ENCODE measurements at regions not wholly inside any gene's neighbourhood (a gene's known extent, or its start where the extent isn't known, plus 50 kb on each side); places are given as distances from the start of the nearest gene placed in this dataset.
"Not testable (repeated sequence)": the region's sequence is repeated elsewhere in the genome, so short reads cannot be mapped to it uniquely, and the experiment has no call there.

- WGBS (ENCODE audit: low lambda C conversion rate, missing lambda C conversion rate) = 93% methylated on average over 14 of the region's 23 CpGs
- not testable (repeated sequence) for H3K27ac ChIP-seq; H3K9me2 ChIP-seq (replicated peaks; ENCODE audit: insufficient read depth); H3K4me2 ChIP-seq; H3K4me3 ChIP-seq; H3K4me1 ChIP-seq (ENCODE audit: insufficient read depth); DNase-seq (ENCODE audit: low spot score); H3K79me2 ChIP-seq; H4K20me1 ChIP-seq (ENCODE audit: insufficient read depth, poor library complexity, severe bottlenecking); H3K27me3 ChIP-seq; H3K9me3 ChIP-seq (ENCODE audit: low read depth); H3K36me3 ChIP-seq (replicated peaks; ENCODE audit: insufficient read depth, low read depth); H2AFZ ChIP-seq
These were observed 102.3 kb downstream of the ZNF267 start for GRCh38 chr16:31975826-31976419.

- not testable (repeated sequence) for H3K79me2 ChIP-seq; H3K4me1 ChIP-seq (ENCODE audit: insufficient read depth); H3K27me3 ChIP-seq; H3K9me2 ChIP-seq (replicated peaks; ENCODE audit: insufficient read depth); H3K36me3 ChIP-seq (replicated peaks; ENCODE audit: insufficient read depth, low read depth); H3K4me2 ChIP-seq; H3K9me3 ChIP-seq (ENCODE audit: low read depth); H3K27ac ChIP-seq; H2AFZ ChIP-seq; H3K4me3 ChIP-seq; H4K20me1 ChIP-seq (ENCODE audit: insufficient read depth, poor library complexity, severe bottlenecking); DNase-seq (ENCODE audit: low spot score)
- WGBS (ENCODE audit: low lambda C conversion rate, missing lambda C conversion rate) = 88% methylated on average over 4 of the region's 8 CpGs
These were observed 104.9 kb downstream of the ZNF267 start for GRCh38 chr16:31978463-31978862.

- not testable (repeated sequence) for H3K4me2 ChIP-seq; H3K4me1 ChIP-seq (ENCODE audit: insufficient read depth); H3K27me3 ChIP-seq; H3K36me3 ChIP-seq (replicated peaks; ENCODE audit: insufficient read depth, low read depth); H3K79me2 ChIP-seq; DNase-seq (ENCODE audit: low spot score); H3K27ac ChIP-seq; H2AFZ ChIP-seq; H3K9me3 ChIP-seq (ENCODE audit: low read depth); H3K4me3 ChIP-seq; H3K9me2 ChIP-seq (replicated peaks; ENCODE audit: insufficient read depth); H4K20me1 ChIP-seq (ENCODE audit: insufficient read depth, poor library complexity, severe bottlenecking)
- over 99% methylated on average over 23 of the region's 34 CpGs for WGBS (ENCODE audit: low lambda C conversion rate, missing lambda C conversion rate)
These were observed 108.1 kb downstream of the ZNF267 start for GRCh38 chr16:31981739-31982138.

- not testable (repeated sequence) for H3K4me3 ChIP-seq; H2AFZ ChIP-seq; DNase-seq (ENCODE audit: low spot score); H4K20me1 ChIP-seq (ENCODE audit: insufficient read depth, poor library complexity, severe bottlenecking); H3K9me3 ChIP-seq (ENCODE audit: low read depth); H3K27ac ChIP-seq; H3K36me3 ChIP-seq (replicated peaks; ENCODE audit: insufficient read depth, low read depth); H3K4me1 ChIP-seq (ENCODE audit: insufficient read depth); H3K4me2 ChIP-seq; H3K79me2 ChIP-seq; H3K9me2 ChIP-seq (replicated peaks; ENCODE audit: insufficient read depth); H3K27me3 ChIP-seq
- WGBS (ENCODE audit: low lambda C conversion rate, missing lambda C conversion rate) = 87% methylated on average over 8 of the region's 8 CpGs
These were observed 109.4 kb downstream of the ZNF267 start for GRCh38 chr16:31982986-31983385.

- not testable (repeated sequence) for H3K27ac ChIP-seq; DNase-seq (ENCODE audit: low spot score); H3K9me2 ChIP-seq (replicated peaks; ENCODE audit: insufficient read depth); H3K4me2 ChIP-seq; H3K36me3 ChIP-seq (replicated peaks; ENCODE audit: insufficient read depth, low read depth); H3K9me3 ChIP-seq (ENCODE audit: low read depth); H3K4me3 ChIP-seq; H4K20me1 ChIP-seq (ENCODE audit: insufficient read depth, poor library complexity, severe bottlenecking); H3K4me1 ChIP-seq (ENCODE audit: insufficient read depth); H3K27me3 ChIP-seq; H3K79me2 ChIP-seq; H2AFZ ChIP-seq
- WGBS (ENCODE audit: low lambda C conversion rate, missing lambda C conversion rate) = 75% methylated on average over 2 of the region's 5 CpGs
These were observed 110.1 kb downstream of the ZNF267 start for GRCh38 chr16:31983666-31984065.

GRCh38 chr16:31986895-31987294 lies 113.3 kb downstream of the ZNF267 start:
- H3K4me1 ChIP-seq (ENCODE audit: insufficient read depth); H3K27me3 ChIP-seq; DNase-seq (ENCODE audit: low spot score); H2AFZ ChIP-seq; H3K4me2 ChIP-seq; H3K4me3 ChIP-seq; H3K27ac ChIP-seq; H3K9me2 ChIP-seq (replicated peaks; ENCODE audit: insufficient read depth); H3K36me3 ChIP-seq (replicated peaks; ENCODE audit: insufficient read depth, low read depth); H3K9me3 ChIP-seq (ENCODE audit: low read depth); H4K20me1 ChIP-seq (ENCODE audit: insufficient read depth, poor library complexity, severe bottlenecking); H3K79me2 ChIP-seq: not testable (repeated sequence)
- 59% methylated on average over 6 of the region's 6 CpGs for WGBS (ENCODE audit: low lambda C conversion rate, missing lambda C conversion rate)

GRCh38 chr16:31988595-31989581 lies 115.3 kb downstream of the ZNF267 start:
- not testable (repeated sequence) for DNase-seq (ENCODE audit: low spot score); H3K27ac ChIP-seq; H3K4me3 ChIP-seq; H3K9me3 ChIP-seq (ENCODE audit: low read depth); H3K79me2 ChIP-seq; H3K27me3 ChIP-seq; H3K9me2 ChIP-seq (replicated peaks; ENCODE audit: insufficient read depth); H3K36me3 ChIP-seq (replicated peaks; ENCODE audit: insufficient read depth, low read depth); H3K4me2 ChIP-seq; H2AFZ ChIP-seq; H4K20me1 ChIP-seq (ENCODE audit: insufficient read depth, poor library complexity, severe bottlenecking); H3K4me1 ChIP-seq (ENCODE audit: insufficient read depth)
- 46% methylated on average over 9 of the region's 23 CpGs for WGBS (ENCODE audit: low lambda C conversion rate, missing lambda C conversion rate)

GRCh38 chr16:31990261-31990660 lies 116.7 kb downstream of the ZNF267 start:
- not testable (repeated sequence) for H3K9me2 ChIP-seq (replicated peaks; ENCODE audit: insufficient read depth); DNase-seq (ENCODE audit: low spot score); H3K36me3 ChIP-seq (replicated peaks; ENCODE audit: insufficient read depth, low read depth); H3K27me3 ChIP-seq; H3K9me3 ChIP-seq (ENCODE audit: low read depth); H3K79me2 ChIP-seq; H2AFZ ChIP-seq; H3K4me1 ChIP-seq (ENCODE audit: insufficient read depth); H3K4me3 ChIP-seq; H4K20me1 ChIP-seq (ENCODE audit: insufficient read depth, poor library complexity, severe bottlenecking); H3K27ac ChIP-seq; H3K4me2 ChIP-seq
- 75% methylated on average over 5 of the region's 7 CpGs for WGBS (ENCODE audit: low lambda C conversion rate, missing lambda C conversion rate)

GRCh38 chr16:31990980-31991379 lies 117.4 kb downstream of the ZNF267 start:
- H2AFZ ChIP-seq; H3K27me3 ChIP-seq; H3K36me3 ChIP-seq (replicated peaks; ENCODE audit: insufficient read depth, low read depth); H3K4me2 ChIP-seq; DNase-seq (ENCODE audit: low spot score); H3K9me3 ChIP-seq (ENCODE audit: low read depth); H3K27ac ChIP-seq; H3K9me2 ChIP-seq (replicated peaks; ENCODE audit: insufficient read depth); H3K4me1 ChIP-seq (ENCODE audit: insufficient read depth); H4K20me1 ChIP-seq (ENCODE audit: insufficient read depth, poor library complexity, severe bottlenecking); H3K79me2 ChIP-seq; H3K4me3 ChIP-seq: not testable (repeated sequence)
- 64% methylated on average over 8 of the region's 8 CpGs for WGBS (ENCODE audit: low lambda C conversion rate, missing lambda C conversion rate)

Data from hepatocyte (in vitro differentiated cells).